ENCODE measurements at regions not wholly inside any gene's neighbourhood (a gene's known extent, or its start where the extent isn't known, plus 50 kb on each side); places are given as distances from the start of the nearest gene placed in this dataset.

GRCh38 chr4:96839441-96839840 is 999.5 kb downstream of the PDHA2 start:
- CTCF ChIA-PET = no interaction called here
- RAD21 ChIA-PET (ENCODE audit: low non-redundant PET in 1 of 2, low total read pairs in 2 of 2, uncharacterized antibody in 2 of 2, unreplicated experiment in 2 of 2) = no interaction called here
- H3K79me2 ChIP-seq (ENCODE audit: insufficient read depth, low read length) = no peaks in the 10 kb centered on the region
- ATAC-seq (no peak), DNase-seq (ENCODE audit: low read depth, low spot score) (no peak)
- H3K27ac ChIP-seq (ENCODE audit: low read depth, low read length) = no peak overlapping the region
- no peaks in the 10 kb centered on the region for H3K27me3 ChIP-seq (ENCODE audit: insufficient read depth, low read length)
- no peak overlapping the region for H3K4me2 ChIP-seq (ENCODE audit: low read length)
- no peak overlapping the region for H3K9ac ChIP-seq (ENCODE audit: low read length)
- no peaks in the 10 kb centered on the region for H4K20me1 ChIP-seq (ENCODE audit: insufficient read depth)
- intact Hi-C loops (cut with micrococcal nuclease) = no loop called here
- no peaks in the 10 kb centered on the region for H3K9me3 ChIP-seq (ENCODE audit: control insufficient read depth in 1 of 2, insufficient read depth in 1 of 2, low read depth in 1 of 2, low read length in 2 of 2)
- no peak for TF ChIP-seq ZBTB33 (IDR thresholded peaks at IDR 0.05; ENCODE audit: extremely low read depth, insufficient replicate concordance, low read length)
- no peak for TF ChIP-seq ATF3 (IDR thresholded peaks at IDR 0.05)
- TF ChIP-seq EZH2 (IDR thresholded peaks at IDR 0.05) = no peak
- TF ChIP-seq SRF (IDR thresholded peaks at IDR 0.05; ENCODE audit: low read depth) = no peak
- no peak for TF ChIP-seq CBX3 (IDR thresholded peaks at IDR 0.05; ENCODE audit: low read depth)
- TF ChIP-seq SIN3A (IDR thresholded peaks at IDR 0.05; ENCODE audit: low read depth) = no peak
- no peak for TF ChIP-seq POLR2A (IDR thresholded peaks at IDR 0.05; ENCODE audit: borderline replicate concordance, extremely low read depth, insufficient read depth, insufficient read length)
- TF ChIP-seq ZFX (IDR thresholded peaks at IDR 0.05) = no peak
- TF ChIP-seq FOSL1 (IDR thresholded peaks at IDR 0.05; ENCODE audit: low read depth) = no peak
- no peak for TF ChIP-seq POLR2AphosphoS5 (IDR thresholded peaks at IDR 0.05; ENCODE audit: low read depth, low read length)
- no peak for TF ChIP-seq ZNF274 (IDR thresholded peaks at IDR 0.05; ENCODE audit: low read depth, low read length)
- TF ChIP-seq ELF1 (IDR thresholded peaks at IDR 0.05; ENCODE audit: borderline replicate concordance, low read depth) = no peak
- TF ChIP-seq JUND (IDR thresholded peaks at IDR 0.05) = no peak
- no peak for TF ChIP-seq CTCF (IDR thresholded peaks at IDR 0.05 in 2 of 3, conservative IDR thresholded peaks at IDR 0.05 in 1 of 3; ENCODE audit: borderline replicate concordance in 1 of 3, insufficient read depth in 1 of 3, low read depth in 2 of 3, low read length in 2 of 3)
- no peak for TF ChIP-seq SP1 (IDR thresholded peaks at IDR 0.05; ENCODE audit: low read depth)
- H2AFZ ChIP-seq (ENCODE audit: low read depth, low read length, poor library complexity, severe bottlenecking) = no peak overlapping the region
- H3K9me2 ChIP-seq (ENCODE audit: insufficient read depth) = no peaks in the 10 kb centered on the region
- H3K36me3 ChIP-seq (ENCODE audit: control insufficient read depth in 1 of 2, insufficient read depth in 2 of 2, low read length in 2 of 2) = no peaks in the 10 kb centered on the region
- no TSS peak for BruUV-seq (replicated peaks)
- POLR2A ChIA-PET = no interaction called here
- H3K4me3 ChIP-seq (replicated peaks in 1 of 2; ENCODE audit: low read depth in 1 of 2, low read length in 2 of 2) = no peak overlapping the region
- H3K4me1 ChIP-seq (ENCODE audit: control insufficient read depth in 1 of 2, insufficient read depth in 2 of 2, low read length in 2 of 2) = no peaks in the 10 kb centered on the region
